ENCODE measurements at regions not wholly inside any gene's neighbourhood (a gene's known extent, or its start where the extent isn't known, plus 50 kb on each side); places are given as distances from the start of the nearest gene placed in this dataset.

- Histone ChIP-seq H3K4me3 (ENCODE audit: low read length in 3 of 3) (no peak overlapping the region), H3K27ac (ENCODE audit: low read depth in 2 of 2, low read length in 2 of 2) (no peak overlapping the region), H3K36me3 (ENCODE audit: control insufficient read depth in 2 of 3, insufficient read depth in 3 of 3, low read length in 3 of 3) (no peaks in the 10 kb centered on the region), H3K27me3 (ENCODE audit: control insufficient read depth, insufficient read depth, low read length) (no peaks in the 10 kb centered on the region), H3K4me1 (ENCODE audit: control insufficient read depth in 2 of 3, insufficient read depth in 2 of 3, low read depth in 1 of 3, low read length in 3 of 3) (no peaks in the 10 kb centered on the region), H3K9me3 (ENCODE audit: control insufficient read depth in 2 of 3, insufficient read depth in 1 of 3, low read length in 3 of 3) (no peaks in the 10 kb centered on the region), H3K9ac (ENCODE audit: low read length in 3 of 3) (no peak overlapping the region)
- no peak for TF ChIP-seq CTCF (IDR thresholded peaks at IDR 0.05; ENCODE audit: borderline replicate concordance, extremely low read depth, insufficient read depth)
- no peak for FAIRE-seq
- intact Hi-C loops (cut with DNase I) = no loop called here
- DNase-seq = no peak
These were observed 1143.2 kb upstream of the CDH6 start for GRCh38 chr5:30050056-30050815.

- no peak for TF ChIP-seq CTCF (IDR thresholded peaks at IDR 0.05; ENCODE audit: borderline replicate concordance, extremely low read depth, insufficient read depth)
- H3K27me3 ChIP-seq (ENCODE audit: control insufficient read depth, insufficient read depth, low read length) = no peaks in the 10 kb centered on the region
- no peak overlapping the region for H3K9ac ChIP-seq (ENCODE audit: low read length in 3 of 3)
- H3K9me3 ChIP-seq (ENCODE audit: control insufficient read depth in 2 of 3, insufficient read depth in 1 of 3, low read length in 3 of 3) = no peaks in the 10 kb centered on the region
- no peaks in the 10 kb centered on the region for H3K36me3 ChIP-seq (ENCODE audit: control insufficient read depth in 2 of 3, insufficient read depth in 3 of 3, low read length in 3 of 3)
- no peaks in the 10 kb centered on the region for H3K4me1 ChIP-seq (ENCODE audit: control insufficient read depth in 2 of 3, insufficient read depth in 2 of 3, low read depth in 1 of 3, low read length in 3 of 3)
- intact Hi-C loops (cut with DNase I) = no loop called here
- FAIRE-seq (no peak), DNase-seq (peak in 1 of 5 donors; percentile 63)
- no peak overlapping the region for H3K27ac ChIP-seq (ENCODE audit: low read depth in 2 of 2, low read length in 2 of 2)
- no peak overlapping the region for H3K4me3 ChIP-seq (ENCODE audit: low read length in 3 of 3)
These were observed 1150.8 kb upstream of the CDH6 start for GRCh38 chr5:30042677-30043076.

- H3K27ac ChIP-seq (ENCODE audit: low read depth in 2 of 2, low read length in 2 of 2) = no peak overlapping the region
- no peak overlapping the region for H3K9ac ChIP-seq (ENCODE audit: low read length in 3 of 3)
- TF ChIP-seq CTCF (IDR thresholded peaks at IDR 0.05; ENCODE audit: borderline replicate concordance, extremely low read depth, insufficient read depth) = no peak
- no peaks in the 10 kb centered on the region for H3K27me3 ChIP-seq (ENCODE audit: control insufficient read depth, insufficient read depth, low read length)
- no peak overlapping the region for H3K4me3 ChIP-seq (ENCODE audit: low read length in 3 of 3)
- H3K9me3 ChIP-seq (ENCODE audit: control insufficient read depth in 2 of 3, insufficient read depth in 1 of 3, low read length in 3 of 3) = no peaks in the 10 kb centered on the region
- FAIRE-seq = no peak
- peak in 1 of 5 donors; percentile 29 for DNase-seq
- intact Hi-C loops (cut with DNase I) = no loop called here
- H3K36me3 ChIP-seq (ENCODE audit: control insufficient read depth in 2 of 3, insufficient read depth in 3 of 3, low read length in 3 of 3) = no peaks in the 10 kb centered on the region
- no peaks in the 10 kb centered on the region for H3K4me1 ChIP-seq (ENCODE audit: control insufficient read depth in 2 of 3, insufficient read depth in 2 of 3, low read depth in 1 of 3, low read length in 3 of 3)
These were observed 1151.6 kb upstream of the CDH6 start for GRCh38 chr5:30041831-30042385.
